ENCODE measurements at regions not wholly inside any gene's neighbourhood (a gene's known extent, or its start where the extent isn't known, plus 50 kb on each side); places are given as distances from the start of the nearest gene placed in this dataset.

- H3K9ac ChIP-seq (ENCODE audit: low read depth in 1 of 2, low read length in 2 of 2): no peak overlapping the region
- 81% methylated on average over 5 of the region's 5 CpGs for WGBS
Measured at GRCh38 chr15:62588938-62589670, 424.0 kb upstream of the C2CD4B start.

GRCh38 chr15:62591842-62592838 is 427.1 kb upstream of the C2CD4B start:
- Histone ChIP-seq H3K36me3 (ENCODE audit: control insufficient read depth in 4 of 4, insufficient read depth in 3 of 4, low read depth in 1 of 4, low read length in 3 of 4) (no peaks in the 10 kb centered on the region), H3K4me3 (ENCODE audit: low read depth in 1 of 3, low read length in 3 of 3) (no peak overlapping the region), H3K4me1 (ENCODE audit: control insufficient read depth in 4 of 4, insufficient read depth in 4 of 4, low read length in 3 of 4) (peaks cover 2 to 17% (median 12%) of the 10 kb centered on the region in 4 donors), H3K27me3 (ENCODE audit: control insufficient read depth in 4 of 4, insufficient read depth in 4 of 4, low read length in 3 of 4) (peaks cover 0 to 3% (median 0%) of the 10 kb centered on the region in 4 donors), H3K9me3 (ENCODE audit: control insufficient read depth in 4 of 4, low read length in 3 of 4) (no peaks in the 10 kb centered on the region), H3K9ac (ENCODE audit: low read depth in 1 of 2, low read length in 2 of 2) (no peak overlapping the region), H3K27ac (ENCODE audit: low read depth in 1 of 2, low read length in 2 of 2) (no peak overlapping the region)
- 70% methylated on average over 8 of the region's 8 CpGs for WGBS
- DNase-seq (ENCODE audit: low spot score): no peak
- TF ChIP-seq RAD21 (IDR thresholded peaks at IDR 0.05) (peak; percentile 9 to 15), HNF4G (IDR thresholded peaks at IDR 0.05) (peak; percentile 83), FOXA2 (IDR thresholded peaks at IDR 0.05) (no peak), TAF1 (conservative IDR thresholded peaks at IDR 0.05) (no peak), HNF4A (conservative IDR thresholded peaks at IDR 0.05) (peak; percentile 92 to 93), YY1 (IDR thresholded peaks at IDR 0.05) (no peak), NR2F2 (IDR thresholded peaks at IDR 0.05) (no peak), ATF3 (IDR thresholded peaks at IDR 0.05) (no peak), EGR1 (IDR thresholded peaks at IDR 0.05; ENCODE audit: low read depth in 2 of 2) (no peak), JUND (IDR thresholded peaks at IDR 0.05) (peak in 1 of 2 donors; percentile 16), SP1 (IDR thresholded peaks at IDR 0.05) (peak; percentile 68), FOXA1 (IDR thresholded peaks at IDR 0.05) (no peak), ZBTB33 (IDR thresholded peaks at IDR 0.05) (no peak), GABPA (IDR thresholded peaks at IDR 0.05 in 1 of 2, conservative IDR thresholded peaks at IDR 0.05 in 1 of 2) (no peak), MAX (IDR thresholded peaks at IDR 0.05) (peak; percentile 18), CTCF (IDR thresholded peaks at IDR 0.05; ENCODE audit: low read depth, low read length, missing input control) (no peak)

More at GRCh38 chr15:62588938-62589670, 424.0 kb upstream of the C2CD4B start:
- DNase-seq (ENCODE audit: low spot score): no peak
- no peak overlapping the region for H3K4me3 ChIP-seq (ENCODE audit: low read depth in 1 of 3, low read length in 3 of 3)
- peaks cover 2 to 17% (median 12%) of the 10 kb centered on the region in 4 donors for H3K4me1 ChIP-seq (ENCODE audit: control insufficient read depth in 4 of 4, insufficient read depth in 4 of 4, low read length in 3 of 4)
- H3K36me3 ChIP-seq (ENCODE audit: control insufficient read depth in 4 of 4, insufficient read depth in 3 of 4, low read depth in 1 of 4, low read length in 3 of 4): no peaks in the 10 kb centered on the region
- no peaks in the 10 kb centered on the region for H3K9me3 ChIP-seq (ENCODE audit: control insufficient read depth in 4 of 4, low read length in 3 of 4)
- no peaks in the 10 kb centered on the region for H3K27me3 ChIP-seq (ENCODE audit: control insufficient read depth in 4 of 4, insufficient read depth in 4 of 4, low read length in 3 of 4)
- no peak overlapping the region for H3K27ac ChIP-seq (ENCODE audit: low read depth in 1 of 2, low read length in 2 of 2)
- no peak for TF ChIP-seq RAD21 (IDR thresholded peaks at IDR 0.05)
- TF ChIP-seq HNF4G (IDR thresholded peaks at IDR 0.05): no peak
- no peak for TF ChIP-seq ATF3 (IDR thresholded peaks at IDR 0.05)
- no peak for TF ChIP-seq TAF1 (conservative IDR thresholded peaks at IDR 0.05)
- no peak for TF ChIP-seq GABPA (IDR thresholded peaks at IDR 0.05 in 1 of 2, conservative IDR thresholded peaks at IDR 0.05 in 1 of 2)
- TF ChIP-seq MAX (IDR thresholded peaks at IDR 0.05): no peak
- TF ChIP-seq FOXA1 (IDR thresholded peaks at IDR 0.05): no peak
- TF ChIP-seq FOXA2 (IDR thresholded peaks at IDR 0.05): no peak
- TF ChIP-seq, protein P1, sequence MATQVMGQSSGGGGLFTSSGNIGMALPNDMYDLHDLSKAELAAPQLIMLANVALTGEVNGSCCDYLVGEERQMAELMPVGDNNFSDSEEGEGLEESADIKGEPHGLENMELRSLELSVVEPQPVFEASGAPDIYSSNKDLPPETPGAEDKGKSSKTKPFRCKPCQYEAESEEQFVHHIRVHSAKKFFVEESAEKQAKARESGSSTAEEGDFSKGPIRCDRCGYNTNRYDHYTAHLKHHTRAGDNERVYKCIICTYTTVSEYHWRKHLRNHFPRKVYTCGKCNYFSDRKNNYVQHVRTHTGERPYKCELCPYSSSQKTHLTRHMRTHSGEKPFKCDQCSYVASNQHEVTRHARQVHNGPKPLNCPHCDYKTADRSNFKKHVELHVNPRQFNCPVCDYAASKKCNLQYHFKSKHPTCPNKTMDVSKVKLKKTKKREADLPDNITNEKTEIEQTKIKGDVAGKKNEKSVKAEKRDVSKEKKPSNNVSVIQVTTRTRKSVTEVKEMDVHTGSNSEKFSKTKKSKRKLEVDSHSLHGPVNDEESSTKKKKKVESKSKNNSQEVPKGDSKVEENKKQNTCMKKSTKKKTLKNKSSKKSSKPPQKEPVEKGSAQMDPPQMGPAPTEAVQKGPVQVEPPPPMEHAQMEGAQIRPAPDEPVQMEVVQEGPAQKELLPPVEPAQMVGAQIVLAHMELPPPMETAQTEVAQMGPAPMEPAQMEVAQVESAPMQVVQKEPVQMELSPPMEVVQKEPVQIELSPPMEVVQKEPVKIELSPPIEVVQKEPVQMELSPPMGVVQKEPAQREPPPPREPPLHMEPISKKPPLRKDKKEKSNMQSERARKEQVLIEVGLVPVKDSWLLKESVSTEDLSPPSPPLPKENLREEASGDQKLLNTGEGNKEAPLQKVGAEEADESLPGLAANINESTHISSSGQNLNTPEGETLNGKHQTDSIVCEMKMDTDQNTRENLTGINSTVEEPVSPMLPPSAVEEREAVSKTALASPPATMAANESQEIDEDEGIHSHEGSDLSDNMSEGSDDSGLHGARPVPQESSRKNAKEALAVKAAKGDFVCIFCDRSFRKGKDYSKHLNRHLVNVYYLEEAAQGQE (IDR thresholded peaks at IDR 0.05): no peak

Measured in liver (tissue), 8 donors.